HEK293 (cell line): ENCODE measurements at regions not wholly inside any gene's neighbourhood (a gene's known extent, or its start where the extent isn't known, plus 50 kb on each side); places are given as distances from the start of the nearest gene placed in this dataset.

Experiments
- CTCF ChIA-PET: fragments of 350-600 bp; formaldehyde crosslinking; extraction: SDS; loops from one replicate; lab custom pipeline; 2021; ENCODE audit warnings: antibody characterized with exemption; lab: Yijun Ruan, JAX
- POLR2A ChIA-PET: fragments of 300-600 bp; formaldehyde crosslinking; extraction: SDS; loops from one replicate; lab custom pipeline; 2020; ENCODE audit warnings: antibody characterized with exemption, inconsistent platforms; lab: Yijun Ruan, JAX
- H3K27ac ChIP-seq: fragments of 200-500 bp; sonication (Bioruptor generic); 2 replicates; pipeline ENCODE4 v1.5.1; 2014; ENCODE audit warnings: low read depth, low read length, control low read depth, inconsistent platforms; ENCODE audit errors: extremely low read depth
- H3K36me3 ChIP-seq, 2 experiments: fragments of 200-500 bp in 1 of 2; sonication (Bioruptor generic) in 1 of 2; 1 replicate in 1 of 2; 2 replicates in 1 of 2; pipeline ENCODE4 v1.5.1; 2014 to 2017; ENCODE audit warnings: inconsistent platforms in 2 of 2, low read length in 2 of 2; ENCODE audit not compliant: control insufficient read depth in 2 of 2, insufficient read depth in 1 of 2
- H3K4me1 ChIP-seq: fragments of 200-500 bp; sonication (Bioruptor generic); 2 replicates; pipeline ENCODE4 v1.5.1; 2014; ENCODE audit warnings: mild to moderate bottlenecking, low read length, inconsistent platforms; ENCODE audit not compliant: control insufficient read depth, insufficient read depth
- H3K4me3 ChIP-seq: 2 replicates; pipeline ENCODE4 v1.5.1; 2011; ENCODE audit warnings: low read depth, mild to moderate bottlenecking, control low read depth, low read length, moderate library complexity
- H3K9me3 ChIP-seq: fragments of 200-500 bp; sonication (Bioruptor generic); 2 replicates; pipeline ENCODE4 v1.5.1; 2014; ENCODE audit warnings: low read depth, low read length, inconsistent platforms; ENCODE audit not compliant: control insufficient read depth, insufficient read depth
- GLI2 ChIP-seq: fragments of 450-650 bp; formaldehyde crosslinking; IDR thresholded peaks from 2 replicates; pipeline ENCODE4; 2017; ENCODE audit warnings: missing biosample characterization, missing genetic modification characterization, low read depth, borderline replicate concordance
- GLI4 ChIP-seq: fragments of 450-650 bp; formaldehyde crosslinking; IDR thresholded peaks from 2 replicates; pipeline ENCODE4 v1.5.1; 2016; ENCODE audit warnings: missing biosample characterization, missing genetic modification characterization
- GLIS2 ChIP-seq: fragments of 450-650 bp; formaldehyde crosslinking; IDR thresholded peaks from 2 replicates; pipeline ENCODE4 v1.5.1; 2016; ENCODE audit warnings: missing biosample characterization, missing genetic modification characterization
- HIC1 ChIP-seq: fragments of 450-650 bp; formaldehyde crosslinking; IDR thresholded peaks from 2 replicates; pipeline ENCODE4 v1.5.1; 2016; ENCODE audit warnings: missing biosample characterization, missing genetic modification characterization
- HOXD13 ChIP-seq: sonication (generic); formaldehyde crosslinking; IDR thresholded peaks from 2 replicates; pipeline ENCODE4 v1.8.0; 2022; ENCODE audit warnings: missing genetic modification reagents, borderline replicate concordance
- INSM2 ChIP-seq: fragments of 450-650 bp; formaldehyde crosslinking; IDR thresholded peaks from 2 replicates; pipeline ENCODE4 v1.5.1; 2016; ENCODE audit warnings: missing biosample characterization, missing genetic modification characterization
- KLF9 ChIP-seq: fragments of 450-650 bp; formaldehyde crosslinking; IDR thresholded peaks from 2 replicates; pipeline ENCODE4 v1.5.1; 2016; ENCODE audit warnings: missing biosample characterization, missing genetic modification characterization, low read depth
- WT1 ChIP-seq: fragments of 450-650 bp; formaldehyde crosslinking; IDR thresholded peaks from 2 replicates; pipeline ENCODE4 v1.5.1; 2016; ENCODE audit warnings: missing biosample characterization, missing genetic modification characterization
- ZNF26 ChIP-seq: fragments of 450-650 bp; formaldehyde crosslinking; IDR thresholded peaks from 2 replicates; pipeline ENCODE4 v1.5.1; 2016; ENCODE audit warnings: missing biosample characterization, missing genetic modification characterization
- ZNF391 ChIP-seq: fragments of 450-650 bp; formaldehyde crosslinking; IDR thresholded peaks from 2 replicates; pipeline ENCODE4 v1.5.1; 2016; ENCODE audit warnings: low read depth, missing biosample characterization, missing genetic modification characterization, borderline replicate concordance
- ZNF449 ChIP-seq: fragments of 450-650 bp; formaldehyde crosslinking; IDR thresholded peaks from 2 replicates; pipeline ENCODE4 v1.5.1; 2017; ENCODE audit warnings: missing biosample characterization, mild to moderate bottlenecking, missing genetic modification characterization, moderate library complexity
- ZNF529 ChIP-seq: fragments of 450-650 bp; formaldehyde crosslinking; IDR thresholded peaks from 2 replicates; pipeline ENCODE4 v1.5.1; 2017; ENCODE audit warnings: missing genetic modification characterization, missing biosample characterization; ENCODE audit not compliant: insufficient replicate concordance
- ZNF580 ChIP-seq: fragments of 450-650 bp; formaldehyde crosslinking; IDR thresholded peaks from 2 replicates; pipeline ENCODE4 v1.5.1; 2016; ENCODE audit warnings: missing biosample characterization, missing genetic modification characterization
- ZNF677 ChIP-seq: fragments of 450-650 bp; IDR thresholded peaks from 2 replicates; pipeline ENCODE4 v1.5.0; 2018; ENCODE audit warnings: missing biosample characterization, mild to moderate bottlenecking, missing genetic modification characterization, moderate library complexity
- ZNF707 ChIP-seq: fragments of 450-650 bp; formaldehyde crosslinking; IDR thresholded peaks from 2 replicates; pipeline ENCODE4 v1.5.1; 2016; ENCODE audit warnings: missing biosample characterization, missing genetic modification characterization
- ZNF747 ChIP-seq: fragments of 450-650 bp; formaldehyde crosslinking; IDR thresholded peaks from 2 replicates; pipeline ENCODE4 v1.5.1; 2016; ENCODE audit warnings: missing biosample characterization, missing genetic modification characterization
- ZSCAN30 ChIP-seq: fragments of 450-650 bp; IDR thresholded peaks from 2 replicates; pipeline ENCODE4 v1.5.1; 2018; ENCODE audit warnings: missing biosample characterization, mild to moderate bottlenecking, missing genetic modification characterization, moderate library complexity
- ZSCAN4 ChIP-seq: fragments of 450-650 bp; formaldehyde crosslinking; IDR thresholded peaks from 2 replicates; pipeline ENCODE4 v1.5.1; 2017; ENCODE audit warnings: missing biosample characterization, missing genetic modification characterization

- POLR2A ChIA-PET = no interaction called here
Observed at GRCh38 chr16:65445313-65446260, 323.7 kb upstream of the CDH11 start.

GRCh38 chr16:65441501-65441900 lies 319.6 kb upstream of the CDH11 start:
- Histone ChIP-seq H3K9me3 (no peaks in the 10 kb centered on the region), H3K27ac (no peak overlapping the region), H3K4me1 (no peaks in the 10 kb centered on the region), H3K4me3 (no peak overlapping the region), H3K36me3 (no peaks in the 10 kb centered on the region)
- ChIA-PET CTCF (interaction anchor here (0.5 kb wide), 1 partner anchor 63 kb away, joined by 3 read pairs; no protein-coding TSS in a partner anchor), POLR2A (no interaction called here)
- no peak for TF ChIP-seq ZNF26 (tag by site-specific recombination)
- TF ChIP-seq ZNF580 = no peak
- no peak for TF ChIP-seq HOXD13 (CRISPR knock-in tag)
- no peak for TF ChIP-seq WT1 (tag by site-specific recombination)
- no peak for TF ChIP-seq ZSCAN30 (tag by site-specific recombination)
- TF ChIP-seq ZNF747 = no peak

More at GRCh38 chr16:65445313-65446260, 323.7 kb upstream of the CDH11 start:
- no peaks in the 10 kb centered on the region for H3K9me3 ChIP-seq
- no peaks in the 10 kb centered on the region for H3K36me3 ChIP-seq
- H3K4me3 ChIP-seq = no peak overlapping the region
- CTCF ChIA-PET = no interaction called here
- no peaks in the 10 kb centered on the region for H3K4me1 ChIP-seq
- no peak for TF ChIP-seq GLI4 (tag by site-specific recombination)
- no peak for TF ChIP-seq INSM2
- no peak for TF ChIP-seq ZNF391
- no peak for TF ChIP-seq HIC1
- TF ChIP-seq ZNF707 (tag by site-specific recombination) = no peak
- TF ChIP-seq ZSCAN4 (tag by site-specific recombination) = no peak
- no peak for TF ChIP-seq ZNF449 (tag by site-specific recombination)
- no peak for TF ChIP-seq GLI2 (tag by site-specific recombination)
- no peak for TF ChIP-seq GLIS2 (tag by site-specific recombination)
- TF ChIP-seq ZNF677 (tag by site-specific recombination) = no peak
- no peak for TF ChIP-seq ZNF529 (tag by site-specific recombination)
- TF ChIP-seq KLF9 (tag by site-specific recombination) = no peak
- no peak overlapping the region for H3K27ac ChIP-seq
